GM19023 (cell line): ENCODE measurements at regions not wholly inside any gene's neighbourhood (a gene's known extent, or its start where the extent isn't known, plus 50 kb on each side); places are given as distances from the start of the nearest gene placed in this dataset.

ENCODE experiments used
- ATAC-seq: cut with Tn5 transposase; IDR thresholded peaks from one replicate; pipeline ENCODE4 v1.9.1; 2021; ENCODE audit warnings: mild to moderate bottlenecking, moderate library complexity; ENCODE audit not compliant: unreplicated experiment

- no peak for ATAC-seq
Measured at GRCh38 chr2:186433040-186433439, 53.0 kb upstream of the ZC3H15 start.

GRCh38 chr2:186433777-186434432, 52.2 kb upstream of the ZC3H15 start:
- ATAC-seq: no peak
